Stimulated activated effector memory CD8-positive, alpha-beta T cell treated with anti-CD3 and anti-CD28 coated beads, Interleukin-12 subunit alpha, Interleukin-12 subunit beta, amount 100 ng/mL, for 72 hours (primary cell): ENCODE measurements at regions not wholly inside any gene's neighbourhood (a gene's known extent, or its start where the extent isn't known, plus 50 kb on each side); places are given as distances from the start of the nearest gene placed in this dataset.

Experiments used
- ATAC-seq: fragments of 150-1000 bp; cut with Tn5 transposase; 2 replicates; pipeline ENCODE4 v1.10.0; 2021
- DNase-seq, 2 donors: peaks; one replicate each; pipeline ENCODE4 v3.0.0; 2021 to 2022; ENCODE audit warnings: low spot score in 2 of 2
- H3K27ac Mint-ChIP-seq: one replicate; pipeline ENCODE4 v1.8.0; 2022; ENCODE audit warnings: mild to moderate bottlenecking, mixed read lengths
- H3K36me3 Mint-ChIP-seq: one replicate; pipeline ENCODE4 v1.8.0; 2022; ENCODE audit warnings: mild to moderate bottlenecking, mixed read lengths
- H3K4me1 Mint-ChIP-seq: one replicate; pipeline ENCODE4 v1.8.0; 2022; ENCODE audit warnings: mixed read lengths
- H3K4me3 Mint-ChIP-seq: one replicate; pipeline ENCODE4 v1.8.0; 2022; ENCODE audit warnings: mild to moderate bottlenecking, mixed read lengths
- H3K9me3 Mint-ChIP-seq: one replicate; pipeline ENCODE4 v1.8.0; 2022; ENCODE audit warnings: mixed read lengths

GRCh38 chr9:118121361-118121760 lies 417.2 kb downstream of the TLR4 start:
- Mint-ChIP-seq H3K4me3 (no peak overlapping the region), H3K27ac (no peak overlapping the region), H3K36me3 (no peaks in the 10 kb centered on the region), H3K9me3 (peaks cover 3% of the 10 kb centered on the region), H3K4me1 (no peaks in the 10 kb centered on the region)
- no peak for DNase-seq
- no peak for ATAC-seq

- H3K4me3 Mint-ChIP-seq: no peak overlapping the region
- no peaks in the 10 kb centered on the region for H3K36me3 Mint-ChIP-seq
- ATAC-seq (no peak), DNase-seq (no peak)
- H3K27ac Mint-ChIP-seq: no peak overlapping the region
- peaks cover 14% of the 10 kb centered on the region for H3K9me3 Mint-ChIP-seq
- no peaks in the 10 kb centered on the region for H3K4me1 Mint-ChIP-seq
Measured at GRCh38 chr9:118128313-118128712, 424.1 kb downstream of the TLR4 start.

DNA sequence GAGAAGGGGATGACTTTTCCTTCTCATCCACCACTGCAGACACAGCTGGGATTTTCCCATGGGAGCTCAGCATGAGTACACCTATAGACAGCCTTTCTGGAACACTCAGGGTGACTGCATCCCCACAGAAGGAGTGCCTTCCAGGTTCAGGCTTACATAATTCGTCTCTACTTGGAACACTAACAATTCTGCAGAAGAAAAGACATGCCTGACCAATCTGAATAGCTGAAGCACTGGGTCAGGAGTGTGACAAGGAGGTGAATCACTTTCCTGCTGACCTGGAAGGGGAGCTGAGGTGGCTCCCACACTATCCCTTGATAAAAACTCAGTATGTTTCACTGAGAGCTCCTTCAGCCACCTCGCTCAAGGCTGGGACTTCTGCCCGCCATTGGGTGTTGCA lies 425.3 kb downstream of the TLR4 start:
- H3K4me1 Mint-ChIP-seq: no peaks in the 10 kb centered on the region
- no peak overlapping the region for H3K27ac Mint-ChIP-seq
- H3K36me3 Mint-ChIP-seq: no peaks in the 10 kb centered on the region
- ATAC-seq: no peak
- no peak for DNase-seq
- H3K4me3 Mint-ChIP-seq: no peak overlapping the region
- H3K9me3 Mint-ChIP-seq: peaks cover 14% of the 10 kb centered on the region

- H3K9me3 Mint-ChIP-seq: peaks cover 8% of the 10 kb centered on the region
- no peaks in the 10 kb centered on the region for H3K36me3 Mint-ChIP-seq
- DNase-seq (no peak), ATAC-seq (no peak)
- H3K4me1 Mint-ChIP-seq: no peaks in the 10 kb centered on the region
- H3K4me3 Mint-ChIP-seq: no peak overlapping the region
- no peak overlapping the region for H3K27ac Mint-ChIP-seq
Measured at GRCh38 chr9:118148990-118149389, 444.8 kb downstream of the TLR4 start.

- no peak overlapping the region for H3K27ac Mint-ChIP-seq
- DNase-seq (no peak), ATAC-seq (no peak)
- no peak overlapping the region for H3K4me3 Mint-ChIP-seq
- H3K4me1 Mint-ChIP-seq: no peaks in the 10 kb centered on the region
- H3K9me3 Mint-ChIP-seq: no peaks in the 10 kb centered on the region
- H3K36me3 Mint-ChIP-seq: no peaks in the 10 kb centered on the region
Measured at GRCh38 chr9:118156846-118157245, 452.6 kb downstream of the TLR4 start.

DNA sequence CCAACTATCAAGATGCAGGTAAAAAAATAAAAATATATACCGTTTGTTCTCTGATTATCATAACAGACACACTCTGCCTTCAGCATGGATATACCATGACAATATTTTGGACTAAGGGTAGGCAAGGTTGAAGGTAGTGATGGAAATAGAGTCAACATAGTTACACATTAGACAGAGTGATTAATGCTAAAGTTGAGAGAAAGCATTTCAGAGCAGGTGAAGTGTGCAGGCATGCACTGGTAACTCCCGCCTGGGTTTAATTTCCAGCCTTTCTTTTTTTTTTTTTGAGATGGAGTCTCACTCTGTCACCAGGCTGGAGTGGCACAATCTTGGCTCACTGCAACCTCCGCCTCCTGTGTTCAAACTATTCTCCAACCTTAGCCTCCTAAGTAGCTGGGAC lies 458.5 kb downstream of the TLR4 start:
- no peak for DNase-seq
- no peaks in the 10 kb centered on the region for H3K9me3 Mint-ChIP-seq
- H3K4me3 Mint-ChIP-seq: no peak overlapping the region
- no peaks in the 10 kb centered on the region for H3K36me3 Mint-ChIP-seq
- ATAC-seq: no peak
- no peaks in the 10 kb centered on the region for H3K4me1 Mint-ChIP-seq
- H3K27ac Mint-ChIP-seq: no peak overlapping the region

DNA sequence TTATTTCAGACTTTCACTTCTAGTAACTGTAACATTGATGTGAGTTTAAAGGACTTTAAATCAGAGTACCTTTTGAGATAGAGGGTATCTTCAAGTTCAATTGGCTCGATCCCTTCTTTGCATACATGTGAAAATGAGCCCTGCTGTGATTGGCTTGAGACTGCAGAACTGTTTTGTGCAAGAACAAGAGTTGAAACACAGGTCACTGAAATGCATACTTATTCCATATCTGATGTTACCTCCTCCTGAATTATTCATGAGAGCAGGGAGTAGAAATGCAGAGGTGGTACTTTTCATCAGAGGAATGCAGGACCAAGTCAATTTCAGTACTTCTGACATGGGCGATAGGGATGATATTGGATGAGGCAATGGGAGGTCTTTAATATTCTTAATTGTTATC lies 459.5 kb downstream of the TLR4 start:
- H3K4me1 Mint-ChIP-seq: no peaks in the 10 kb centered on the region
- no peak overlapping the region for H3K27ac Mint-ChIP-seq
- no peak overlapping the region for H3K4me3 Mint-ChIP-seq
- no peaks in the 10 kb centered on the region for H3K36me3 Mint-ChIP-seq
- ATAC-seq (no peak), DNase-seq (no peak)
- no peaks in the 10 kb centered on the region for H3K9me3 Mint-ChIP-seq

GRCh38 chr9:118165451-118165850 lies 461.2 kb downstream of the TLR4 start:
- DNase-seq: no peak
- Mint-ChIP-seq H3K9me3 (no peaks in the 10 kb centered on the region), H3K4me3 (no peak overlapping the region), H3K4me1 (no peaks in the 10 kb centered on the region), H3K36me3 (no peaks in the 10 kb centered on the region), H3K27ac (no peak overlapping the region)
- no peak for ATAC-seq

GRCh38 chr9:118170032-118170955 lies 466.1 kb downstream of the TLR4 start:
- Mint-ChIP-seq H3K9me3 (no peaks in the 10 kb centered on the region), H3K27ac (no peak overlapping the region), H3K4me3 (no peak overlapping the region), H3K36me3 (no peaks in the 10 kb centered on the region), H3K4me1 (no peaks in the 10 kb centered on the region)
- ATAC-seq: no peak
- DNase-seq: no peak

DNA sequence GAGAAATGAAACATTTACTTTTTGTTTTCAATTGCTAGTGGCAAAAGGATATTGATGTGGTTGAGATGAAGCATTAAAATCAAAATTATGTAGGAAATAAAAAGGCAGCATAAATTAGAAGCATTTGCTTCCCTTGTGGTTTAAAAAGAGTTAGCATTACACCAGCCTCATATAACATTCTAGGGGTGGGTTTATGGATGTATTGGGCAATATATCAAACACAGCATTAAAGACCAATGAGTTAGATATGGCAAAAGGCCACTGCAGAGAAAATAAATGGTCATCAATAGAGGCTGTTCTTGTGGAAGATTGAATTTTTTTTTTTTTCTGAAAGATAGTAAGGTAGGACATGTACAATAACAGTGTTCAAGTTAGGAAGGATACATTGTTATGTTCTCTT lies 473.0 kb downstream of the TLR4 start:
- H3K4me1 Mint-ChIP-seq: no peaks in the 10 kb centered on the region
- H3K9me3 Mint-ChIP-seq: peaks cover 8% of the 10 kb centered on the region
- no peaks in the 10 kb centered on the region for H3K36me3 Mint-ChIP-seq
- DNase-seq (no peak), ATAC-seq (no peak)
- H3K27ac Mint-ChIP-seq: no peak overlapping the region
- H3K4me3 Mint-ChIP-seq: no peak overlapping the region

GRCh38 chr9:118183576-118183975 lies 479.4 kb downstream of the TLR4 start:
- H3K4me1 Mint-ChIP-seq: no peaks in the 10 kb centered on the region
- no peak overlapping the region for H3K4me3 Mint-ChIP-seq
- no peaks in the 10 kb centered on the region for H3K36me3 Mint-ChIP-seq
- DNase-seq (no peak), ATAC-seq (no peak)
- peaks cover 8% of the 10 kb centered on the region for H3K9me3 Mint-ChIP-seq
- no peak overlapping the region for H3K27ac Mint-ChIP-seq

- DNase-seq: no peak
- H3K9me3 Mint-ChIP-seq: peaks cover 2% of the 10 kb centered on the region
- no peak overlapping the region for H3K4me3 Mint-ChIP-seq
- no peak overlapping the region for H3K27ac Mint-ChIP-seq
- no peaks in the 10 kb centered on the region for H3K4me1 Mint-ChIP-seq
- H3K36me3 Mint-ChIP-seq: no peaks in the 10 kb centered on the region
- no peak for ATAC-seq
Measured at GRCh38 chr9:118187408-118187807, 483.2 kb downstream of the TLR4 start.

- H3K4me3 Mint-ChIP-seq: no peak overlapping the region
- H3K27ac Mint-ChIP-seq: no peak overlapping the region
- DNase-seq: no peak
- peaks cover 11% of the 10 kb centered on the region for H3K9me3 Mint-ChIP-seq
- no peak for ATAC-seq
- no peaks in the 10 kb centered on the region for H3K4me1 Mint-ChIP-seq
- H3K36me3 Mint-ChIP-seq: no peaks in the 10 kb centered on the region
Measured at GRCh38 chr9:118189615-118190014, 485.4 kb downstream of the TLR4 start.

DNA sequence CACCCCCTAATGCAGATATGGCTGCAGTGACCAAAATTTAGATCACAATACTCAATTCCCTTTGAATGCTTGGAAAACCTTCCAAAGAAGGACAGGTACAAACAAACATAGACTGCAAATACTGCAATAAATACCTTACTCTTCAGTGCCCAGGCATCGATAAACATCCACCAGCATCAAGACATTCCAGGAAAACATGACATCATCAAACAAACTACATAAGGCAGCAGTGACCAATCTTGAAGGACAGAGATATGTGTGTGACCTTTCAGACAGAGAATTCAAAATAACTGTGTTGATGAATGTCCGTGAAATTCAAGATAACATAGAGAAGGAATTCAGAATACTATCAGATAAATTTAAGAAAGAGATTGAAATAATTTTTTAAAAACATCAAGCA lies 488.6 kb downstream of the TLR4 start:
- H3K9me3 Mint-ChIP-seq: peaks cover 17% of the 10 kb centered on the region
- H3K4me1 Mint-ChIP-seq: no peaks in the 10 kb centered on the region
- H3K36me3 Mint-ChIP-seq: no peaks in the 10 kb centered on the region
- no peak overlapping the region for H3K27ac Mint-ChIP-seq
- DNase-seq (no peak), ATAC-seq (no peak)
- H3K4me3 Mint-ChIP-seq: no peak overlapping the region

DNA sequence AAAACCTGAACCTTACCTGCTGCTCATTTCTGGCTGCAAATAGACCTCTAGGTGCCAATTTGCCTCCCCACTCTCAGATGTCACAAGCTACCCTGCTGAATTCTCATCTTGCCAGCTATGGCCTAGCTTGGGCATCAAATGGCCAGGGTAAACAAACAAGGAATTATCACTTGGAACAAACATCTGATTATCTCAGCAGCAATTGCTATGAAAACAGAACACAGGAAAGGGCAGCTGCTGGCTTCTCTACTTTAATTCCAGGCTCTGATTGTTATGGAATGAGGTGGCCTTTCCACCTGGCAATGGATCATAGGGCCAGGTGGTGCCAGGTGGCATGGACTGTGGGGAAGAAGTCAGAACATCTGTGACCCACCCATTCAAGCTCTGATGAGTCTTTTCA lies 505.1 kb downstream of the TLR4 start:
- Mint-ChIP-seq H3K9me3 (peaks cover 8% of the 10 kb centered on the region), H3K27ac (no peak overlapping the region), H3K36me3 (no peaks in the 10 kb centered on the region), H3K4me3 (no peak overlapping the region), H3K4me1 (no peaks in the 10 kb centered on the region)
- DNase-seq: no peak
- no peak for ATAC-seq

DNA sequence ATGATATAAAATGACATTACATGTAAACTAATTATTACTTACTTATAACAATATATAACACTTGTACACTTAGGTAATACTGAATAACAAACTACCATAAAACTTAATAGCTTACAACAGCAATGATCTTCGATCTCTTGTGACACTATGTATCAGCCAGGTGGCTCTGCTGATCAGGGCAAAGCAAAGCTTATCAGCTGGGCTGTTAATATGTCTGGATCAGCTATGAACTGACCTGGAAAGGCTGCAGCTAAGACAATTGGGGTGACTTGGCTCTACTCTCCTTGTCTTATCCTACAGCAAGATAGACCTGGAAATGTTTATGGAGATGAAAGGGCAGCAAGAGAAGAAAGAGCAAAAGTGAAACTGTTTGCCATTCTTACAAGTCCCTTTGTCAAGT lies 511.3 kb downstream of the TLR4 start:
- ATAC-seq (no peak), DNase-seq (no peak)
- no peak overlapping the region for H3K4me3 Mint-ChIP-seq
- H3K9me3 Mint-ChIP-seq: peaks cover 4% of the 10 kb centered on the region
- H3K36me3 Mint-ChIP-seq: no peaks in the 10 kb centered on the region
- H3K4me1 Mint-ChIP-seq: no peaks in the 10 kb centered on the region
- no peak overlapping the region for H3K27ac Mint-ChIP-seq
